ENCODE measurements at regions not wholly inside any gene's neighbourhood (a gene's known extent, or its start where the extent isn't known, plus 50 kb on each side); places are given as distances from the start of the nearest gene placed in this dataset.

- WGBS, 2 experiments (ENCODE audit: insufficient coverage in 1 of 2, insufficient read length in 1 of 2): 48 to 86% methylated on average over 1 to 2 of the region's 2 CpGs
- H3K4me1 ChIP-seq (ENCODE audit: control insufficient read depth, insufficient read depth, low read length): peaks cover 5% of the 10 kb centered on the region
- Mint-ChIP-seq H3K9me3 (peaks cover 5% of the 10 kb centered on the region), H3K4me3 (no peak overlapping the region), H3K4me1 (peaks cover 5% of the 10 kb centered on the region), H3K27me3 (ENCODE audit: insufficient read depth) (peaks cover 7% of the 10 kb centered on the region), H3K36me3 (ENCODE audit: low read depth) (no peaks in the 10 kb centered on the region), H3K27ac (no peak overlapping the region)
- H3K4me3 ChIP-seq (ENCODE audit: low read length): no peak overlapping the region
- H3K27me3 ChIP-seq (ENCODE audit: control insufficient read depth, insufficient read depth, low read length, poor library complexity, severe bottlenecking): no peaks in the 10 kb centered on the region
- H3K36me3 ChIP-seq (ENCODE audit: control insufficient read depth, insufficient read depth, low read length): no peaks in the 10 kb centered on the region
- no peak for TF ChIP-seq CTCF (conservative IDR thresholded peaks at IDR 0.05)
- no peak for DNase-seq
- no peaks in the 10 kb centered on the region for H3K9me3 ChIP-seq (ENCODE audit: control insufficient read depth, low read length)
- no peak overlapping the region for H3K9ac ChIP-seq (ENCODE audit: extremely low read depth, low read length, poor library complexity, severe bottlenecking)
- no peak overlapping the region for H3K27ac ChIP-seq (ENCODE audit: low read depth, low read length)
Observed at GRCh38 chr12:105951732-105952131, 187.0 kb downstream of the NUAK1 start.

DNA sequence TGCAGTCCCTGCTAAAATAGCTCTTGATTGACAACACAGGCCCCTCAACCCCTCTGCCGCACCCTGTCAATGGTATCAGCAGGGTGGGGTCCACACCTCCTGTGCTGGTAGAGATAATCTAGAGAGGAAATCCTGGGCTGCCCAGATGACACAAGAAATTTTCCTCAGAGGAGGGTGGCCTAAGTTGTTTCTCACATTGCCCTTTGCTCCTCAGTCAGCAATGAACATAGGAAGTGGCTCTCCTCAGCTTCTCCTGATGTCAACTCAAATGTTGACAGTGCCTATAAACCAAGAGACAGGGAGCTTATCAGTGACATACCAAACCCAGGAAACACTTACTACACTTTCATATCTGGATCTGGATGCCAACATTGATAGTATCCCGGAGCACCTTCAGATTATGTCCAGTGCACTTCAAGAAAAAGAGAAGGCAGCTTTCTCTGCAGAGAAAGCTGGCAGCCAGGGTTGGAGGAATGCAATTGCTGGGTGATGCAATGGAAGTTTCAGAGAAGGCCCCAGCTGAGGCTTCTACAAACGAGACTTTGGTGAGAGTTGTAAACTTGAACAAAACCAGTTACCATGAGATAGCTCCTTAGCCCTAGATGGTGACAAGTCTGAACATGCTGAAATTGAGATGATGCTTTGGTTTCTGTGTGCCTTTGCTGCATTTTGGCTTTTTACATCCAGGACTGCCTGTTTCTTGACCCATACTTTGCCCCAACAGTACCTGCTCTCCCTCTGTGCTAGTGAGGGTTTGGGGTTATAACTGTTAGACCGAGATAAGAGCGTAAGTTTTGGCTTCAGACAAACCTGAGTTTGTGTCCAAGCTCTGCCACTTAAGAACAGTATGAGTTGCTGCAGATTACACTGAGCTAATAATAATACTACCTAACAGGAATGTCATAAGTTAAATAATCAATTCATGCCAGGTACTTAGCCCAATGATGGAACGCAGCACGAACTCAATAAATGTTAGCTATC, 183.5 kb downstream of the NUAK1 start:
- H3K27me3 Mint-ChIP-seq (ENCODE audit: insufficient read depth): peaks cover 5% of the 10 kb centered on the region
- Histone ChIP-seq H3K9me3 (ENCODE audit: control insufficient read depth, low read length) (no peaks in the 10 kb centered on the region), H3K36me3 (ENCODE audit: control insufficient read depth, insufficient read depth, low read length) (no peaks in the 10 kb centered on the region), H3K4me3 (ENCODE audit: low read length) (no peak overlapping the region), H3K27ac (ENCODE audit: low read depth, low read length) (no peak overlapping the region), H3K9ac (ENCODE audit: extremely low read depth, low read length, poor library complexity, severe bottlenecking) (no peak overlapping the region), H3K27me3 (ENCODE audit: control insufficient read depth, insufficient read depth, low read length, poor library complexity, severe bottlenecking) (no peaks in the 10 kb centered on the region), H3K4me1 (ENCODE audit: control insufficient read depth, insufficient read depth, low read length) (peaks cover 5% of the 10 kb centered on the region)
- H3K4me3 Mint-ChIP-seq: no peak overlapping the region
- no peaks in the 10 kb centered on the region for H3K36me3 Mint-ChIP-seq (ENCODE audit: low read depth)
- no peak overlapping the region for H3K27ac Mint-ChIP-seq
- no peak for TF ChIP-seq CTCF (conservative IDR thresholded peaks at IDR 0.05)
- DNase-seq: no peak
- 87 to 90% methylated on average over 5 to 7 of the region's 7 CpGs for WGBS, 2 experiments (ENCODE audit: insufficient coverage in 1 of 2, insufficient read length in 1 of 2)
- H3K4me1 Mint-ChIP-seq: peaks cover 12% of the 10 kb centered on the region
- peaks cover 3% of the 10 kb centered on the region for H3K9me3 Mint-ChIP-seq

- WGBS, 2 experiments (ENCODE audit: insufficient coverage in 1 of 2, insufficient read length in 1 of 2): 75 to 91% methylated on average over 2 of the region's 2 CpGs
Observed at GRCh38 chr12:105955976-105956375, 182.8 kb downstream of the NUAK1 start.

More at GRCh38 chr12:105955976-105956375, 182.8 kb downstream of the NUAK1 start:
- H3K4me1 Mint-ChIP-seq: peaks cover 12% of the 10 kb centered on the region
- H3K9ac ChIP-seq (ENCODE audit: extremely low read depth, low read length, poor library complexity, severe bottlenecking): no peak overlapping the region
- no peak for TF ChIP-seq CTCF (conservative IDR thresholded peaks at IDR 0.05)
- peaks cover 5% of the 10 kb centered on the region for H3K27me3 Mint-ChIP-seq (ENCODE audit: insufficient read depth)
- no peaks in the 10 kb centered on the region for H3K36me3 ChIP-seq (ENCODE audit: control insufficient read depth, insufficient read depth, low read length)
- H3K36me3 Mint-ChIP-seq (ENCODE audit: low read depth): no peaks in the 10 kb centered on the region
- peaks cover 5% of the 10 kb centered on the region for H3K4me1 ChIP-seq (ENCODE audit: control insufficient read depth, insufficient read depth, low read length)
- H3K4me3 Mint-ChIP-seq: no peak overlapping the region
- no peak for DNase-seq
- no peaks in the 10 kb centered on the region for H3K9me3 ChIP-seq (ENCODE audit: control insufficient read depth, low read length)
- H3K27me3 ChIP-seq (ENCODE audit: control insufficient read depth, insufficient read depth, low read length, poor library complexity, severe bottlenecking): no peaks in the 10 kb centered on the region
- H3K4me3 ChIP-seq (ENCODE audit: low read length): no peak overlapping the region
- H3K27ac Mint-ChIP-seq: no peak overlapping the region
- peaks cover 3% of the 10 kb centered on the region for H3K9me3 Mint-ChIP-seq
- H3K27ac ChIP-seq (ENCODE audit: low read depth, low read length): no peak overlapping the region

Measured in endodermal cell (in vitro differentiated cells).